PC-3 (cell line): ENCODE measurements at regions not wholly inside any gene's neighbourhood (a gene's known extent, or its start where the extent isn't known, plus 50 kb on each side); places are given as distances from the start of the nearest gene placed in this dataset.

Experiments
- ATAC-seq: fragments of 200-7000 bp; cut with Tn5 transposase; 2 replicates; pipeline ENCODE4 v1.9.1; 2020; ENCODE audit warnings: mild to moderate bottlenecking, moderate library complexity
- BruUV-seq: library from RNA; stranded (reverse); fragments of 400-500 nt; replicated peaks from 2 replicates; lab custom pipeline; 2021; lab: Mats Ljungman, UMichigan
- CTCF ChIA-PET: fragments of 300-600 bp; sonication (Branson Sonifier 250); formaldehyde crosslinking; loops from one replicate; lab custom pipeline; 2022; ENCODE audit warnings: antibody characterized with exemption; lab: Charles Lee
- POLR2A ChIA-PET: fragments of 300-600 bp; sonication (Branson Sonifier 250); formaldehyde crosslinking; loops from one replicate; lab custom pipeline; 2022; ENCODE audit warnings: antibody characterized with exemption; ENCODE audit not compliant: unreplicated experiment; lab: Charles Lee
- DNase-seq: peaks from one replicate; pipeline ENCODE4 v3.0.0-alpha.2; 2015
- H2AFZ ChIP-seq: fragments of 300-600 bp; sonication (generic); 2 replicates; pipeline ENCODE4 v1.6.0; 2016; ENCODE audit warnings: antibody characterized with exemption, low read length
- H3F3A ChIP-seq: fragments of 300-600 bp; sonication (generic); one replicate; pipeline ENCODE4 v1.6.0; 2017; ENCODE audit warnings: antibody characterized with exemption, low read length, control low read depth, mild to moderate bottlenecking; ENCODE audit not compliant: unreplicated experiment
- H3K27ac ChIP-seq: fragments of 300-600 bp; sonication (generic); 2 replicates; pipeline ENCODE4 v1.5.1; 2016; ENCODE audit warnings: mild to moderate bottlenecking, low read length
- H3K27me3 ChIP-seq: fragments of 300-600 bp; sonication (generic); 2 replicates; pipeline ENCODE4 v1.6.1; 2016; ENCODE audit warnings: low read length, mixed read lengths
- H3K36me3 ChIP-seq: fragments of 300-600 bp; sonication (generic); 2 replicates; pipeline ENCODE4 v1.6.1; 2016; ENCODE audit warnings: low read depth, mixed run types, low read length, mixed read lengths
- H3K4me1 ChIP-seq: fragments of 300-600 bp; sonication (generic); 2 replicates; pipeline ENCODE4 v1.5.1; 2016; ENCODE audit warnings: low read length; ENCODE audit not compliant: insufficient read depth
- H3K4me2 ChIP-seq: fragments of 300-600 bp; sonication (generic); 2 replicates; pipeline ENCODE4 v1.6.0; 2016; ENCODE audit warnings: low read length
- H3K4me3 ChIP-seq: fragments of 300-600 bp; sonication (generic); 2 replicates; pipeline ENCODE4 v1.5.1; 2016; ENCODE audit warnings: mild to moderate bottlenecking, low read length, mixed read lengths
- H3K79me2 ChIP-seq: fragments of 300-600 bp; sonication (generic); 2 replicates; pipeline ENCODE4 v1.6.1; 2017; ENCODE audit warnings: low read length, mixed read lengths
- H3K9ac ChIP-seq: fragments of 300-600 bp; sonication (generic); 2 replicates; pipeline ENCODE4 v1.6.0; 2016; ENCODE audit warnings: mild to moderate bottlenecking, low read length
- H3K9me2 ChIP-seq: fragments of 300-600 bp; sonication (generic); replicated peaks from 2 replicates; pipeline ENCODE4 v1.6.1; 2016; ENCODE audit warnings: mixed run types, low read length, mixed read lengths
- H3K9me3 ChIP-seq: fragments of 300-600 bp; sonication (generic); 2 replicates; pipeline ENCODE4 v1.6.1; 2016; ENCODE audit warnings: low read length, mixed read lengths
- H4K20me1 ChIP-seq: fragments of 300-600 bp; sonication (generic); 2 replicates; pipeline ENCODE4 v1.6.1; 2016; ENCODE audit warnings: low read length, mixed read lengths
- CTCF ChIP-seq: fragments of 300-600 bp; sonication (generic); conservative IDR thresholded peaks from 2 replicates; pipeline ENCODE4 v1.5.1; 2017; ENCODE audit warnings: antibody characterized with exemption, low read depth, mild to moderate bottlenecking, low read length
- EZH2 ChIP-seq: fragments of 300-600 bp; sonication (generic); IDR thresholded peaks from one replicate; pipeline ENCODE4 v1.6.1; 2017; ENCODE audit warnings: antibody characterized with exemption, mild to moderate bottlenecking, low read length; ENCODE audit not compliant: unreplicated experiment
- EZH2phosphoT487 ChIP-seq: fragments of 300-600 bp; sonication (generic); IDR thresholded peaks from 2 replicates; pipeline ENCODE4 v1.6.1; 2018; ENCODE audit warnings: mild to moderate bottlenecking, antibody characterized with exemption, low read length, borderline replicate concordance
- intact Hi-C: fragments of 100-400 bp; cut with micrococcal nuclease; formaldehyde crosslinking; loops from 2 replicates; pipeline ENCODE4 v1.9.0; 2023

GRCh38 chr5:73388740-73389139 lies 59.8 kb downstream of the FOXD1 start:
- ATAC-seq (no peak), DNase-seq (no peak)
- H4K20me1 ChIP-seq: no peaks in the 10 kb centered on the region
- no peak overlapping the region for H2AFZ ChIP-seq
- H3K4me3 ChIP-seq: no peak overlapping the region
- H3K27ac ChIP-seq: no peak overlapping the region
- no peaks in the 10 kb centered on the region for H3K4me1 ChIP-seq
- peaks cover 7% of the 10 kb centered on the region; the same call in 1 of the 2 replicates for H3K9me3 ChIP-seq
- H3K9me2 ChIP-seq: no peaks in the 10 kb centered on the region
- H3K79me2 ChIP-seq: no peaks in the 10 kb centered on the region
- TF ChIP-seq EZH2 (no peak), CTCF (no peak), EZH2phosphoT487 (no peak)
- H3K9ac ChIP-seq: no peak overlapping the region
- H3K4me2 ChIP-seq: no peak overlapping the region
- ChIA-PET CTCF (no interaction called here), POLR2A (no interaction called here)
- no peaks in the 10 kb centered on the region for H3K36me3 ChIP-seq
- no peaks in the 10 kb centered on the region for H3K27me3 ChIP-seq
- intact Hi-C loops: no loop called here
- no peaks in the 10 kb centered on the region for H3F3A ChIP-seq
- no TSS peak for BruUV-seq

- Histone ChIP-seq H3K4me1 (no peaks in the 10 kb centered on the region), H3K9me3 (peaks cover 7% of the 10 kb centered on the region; the same call in 1 of the 2 replicates), H3F3A (no peaks in the 10 kb centered on the region), H3K79me2 (no peaks in the 10 kb centered on the region), H2AFZ (no peak overlapping the region), H4K20me1 (no peaks in the 10 kb centered on the region), H3K4me3 (no peak overlapping the region), H3K27ac (no peak overlapping the region), H3K9me2 (no peaks in the 10 kb centered on the region), H3K27me3 (no peaks in the 10 kb centered on the region), H3K9ac (no peak overlapping the region), H3K4me2 (no peak overlapping the region), H3K36me3 (no peaks in the 10 kb centered on the region)
- DNase-seq (peak; percentile 32), ATAC-seq (peak; percentile 69)
- no TSS peak for BruUV-seq
- intact Hi-C loops: no loop called here
- ChIA-PET POLR2A (no interaction called here), CTCF (no interaction called here)
- TF ChIP-seq CTCF (no peak), EZH2phosphoT487 (no peak), EZH2 (no peak)
These were observed 60.3 kb downstream of the FOXD1 start for GRCh38 chr5:73388306-73388684.

GRCh38 chr5:73387601-73388305 lies 60.8 kb downstream of the FOXD1 start:
- Histone ChIP-seq H2AFZ (no peak overlapping the region), H3F3A (no peaks in the 10 kb centered on the region), H3K27me3 (no peaks in the 10 kb centered on the region), H3K4me3 (no peak overlapping the region), H3K4me1 (no peaks in the 10 kb centered on the region), H3K9ac (no peak overlapping the region), H3K79me2 (no peaks in the 10 kb centered on the region), H3K9me2 (no peaks in the 10 kb centered on the region), H3K36me3 (no peaks in the 10 kb centered on the region), H3K27ac (no peak overlapping the region), H4K20me1 (no peaks in the 10 kb centered on the region), H3K9me3 (peaks cover 7% of the 10 kb centered on the region; the same call in 1 of the 2 replicates), H3K4me2 (no peak overlapping the region)
- ChIA-PET CTCF (no interaction called here), POLR2A (no interaction called here)
- no peak for ATAC-seq
- no TSS peak for BruUV-seq
- intact Hi-C loops: loop anchor here (2.0 kb wide), 1 partner anchor 73 kb away; no protein-coding TSS in a partner anchor
- TF ChIP-seq EZH2phosphoT487 (no peak), EZH2 (no peak), CTCF (no peak)
- no peak for DNase-seq
